IMR-90 (cell line): ENCODE measurements at regions not wholly inside any gene's neighbourhood (a gene's known extent, or its start where the extent isn't known, plus 50 kb on each side); places are given as distances from the start of the nearest gene placed in this dataset.

ENCODE experiments used
- BHLHE40 ChIP-seq: fragments of 150-350 bp; IDR thresholded peaks from 2 replicates; pipeline ENCODE4 v1.6.1; 2016; ENCODE audit warnings: mild to moderate bottlenecking, low read depth, low read length
- CEBPB ChIP-seq: IDR thresholded peaks from 2 replicates; pipeline ENCODE4 v1.6.1; 2012; ENCODE audit warnings: low read depth, low read length, improper control_type of control experiment
- CHD1 ChIP-seq: IDR thresholded peaks from 2 replicates; pipeline ENCODE4 v1.6.1; 2012; ENCODE audit warnings: low read depth, low read length, improper control_type of control experiment
- FOS ChIP-seq: fragments of 150-350 bp; IDR thresholded peaks from 2 replicates; pipeline ENCODE4 v1.6.1; 2016; ENCODE audit warnings: low read depth, low read length
- MAZ ChIP-seq: IDR thresholded peaks from 2 replicates; pipeline ENCODE4 v1.6.1; 2012; ENCODE audit warnings: low read depth, mild to moderate bottlenecking, low read length, improper control_type of control experiment, moderate library complexity, borderline replicate concordance
- MXI1 ChIP-seq: IDR thresholded peaks from 2 replicates; pipeline ENCODE4 v1.6.1; 2012; ENCODE audit warnings: low read depth, mild to moderate bottlenecking, low read length, moderate library complexity, borderline replicate concordance
- NFE2L2 ChIP-seq: fragments of 150-350 bp; IDR thresholded peaks from 2 replicates; pipeline ENCODE4 v1.6.1; 2016; ENCODE audit warnings: low read depth, mild to moderate bottlenecking, low read length
- POLR2A ChIP-seq: IDR thresholded peaks from 2 replicates; pipeline ENCODE4 v1.6.1; 2012; ENCODE audit warnings: mild to moderate bottlenecking, low read depth, low read length
- RAD21 ChIP-seq: IDR thresholded peaks from 2 replicates; pipeline ENCODE4 v1.6.1; 2012; ENCODE audit warnings: low read length, improper control_type of control experiment
- RCOR1 ChIP-seq: IDR thresholded peaks from 2 replicates; pipeline ENCODE4 v1.6.1; 2012; ENCODE audit warnings: mild to moderate bottlenecking, low read length, improper control_type of control experiment; ENCODE audit not compliant: insufficient replicate concordance
- RFX5 ChIP-seq: IDR thresholded peaks from 2 replicates; pipeline ENCODE4 v1.8.0; 2012; ENCODE audit warnings: low read depth, mild to moderate bottlenecking, low read length, moderate library complexity
- TF ChIP-seq, protein P1 (sequence below): conservative IDR thresholded peaks from 2 replicates; pipeline ENCODE4 v1.5.1; 2012; ENCODE audit warnings: mild to moderate bottlenecking, low read depth, low read length, improper control_type of control experiment
- TF ChIP-seq, protein P2 (sequence below): fragments of 150-350 bp; IDR thresholded peaks from 2 replicates; pipeline ENCODE4 v1.6.1; 2016; ENCODE audit warnings: low read depth, mild to moderate bottlenecking, low read length, moderate library complexity, borderline replicate concordance
- TF ChIP-seq, protein P3 (sequence below): fragments of 150-350 bp; IDR thresholded peaks from 2 replicates; pipeline ENCODE4 v1.6.1; 2017; ENCODE audit warnings: mild to moderate bottlenecking, antibody characterized with exemption, low read length, low read depth

DNA sequence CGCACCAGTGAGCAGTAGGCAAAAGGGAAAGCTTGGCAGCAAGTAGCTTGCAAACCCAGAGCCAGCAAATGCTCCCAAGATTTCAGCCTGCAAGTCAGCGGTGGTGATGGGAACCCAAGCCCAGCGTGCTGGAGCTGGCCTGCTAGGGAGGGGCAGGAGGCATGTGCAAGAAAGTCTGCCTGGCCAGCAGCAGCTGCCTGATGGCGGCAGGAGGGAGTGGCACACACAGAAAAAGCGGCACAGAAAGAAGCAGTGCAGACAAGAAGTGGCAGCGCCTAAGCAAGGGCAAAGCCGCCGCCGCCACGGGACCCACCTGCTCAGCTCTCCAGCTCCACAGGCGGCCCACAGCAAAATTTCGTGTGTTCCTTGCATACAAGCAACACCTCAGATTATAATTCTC is 1206.5 kb upstream of the PABPC4L start:
- TF ChIP-seq, protein P1, sequence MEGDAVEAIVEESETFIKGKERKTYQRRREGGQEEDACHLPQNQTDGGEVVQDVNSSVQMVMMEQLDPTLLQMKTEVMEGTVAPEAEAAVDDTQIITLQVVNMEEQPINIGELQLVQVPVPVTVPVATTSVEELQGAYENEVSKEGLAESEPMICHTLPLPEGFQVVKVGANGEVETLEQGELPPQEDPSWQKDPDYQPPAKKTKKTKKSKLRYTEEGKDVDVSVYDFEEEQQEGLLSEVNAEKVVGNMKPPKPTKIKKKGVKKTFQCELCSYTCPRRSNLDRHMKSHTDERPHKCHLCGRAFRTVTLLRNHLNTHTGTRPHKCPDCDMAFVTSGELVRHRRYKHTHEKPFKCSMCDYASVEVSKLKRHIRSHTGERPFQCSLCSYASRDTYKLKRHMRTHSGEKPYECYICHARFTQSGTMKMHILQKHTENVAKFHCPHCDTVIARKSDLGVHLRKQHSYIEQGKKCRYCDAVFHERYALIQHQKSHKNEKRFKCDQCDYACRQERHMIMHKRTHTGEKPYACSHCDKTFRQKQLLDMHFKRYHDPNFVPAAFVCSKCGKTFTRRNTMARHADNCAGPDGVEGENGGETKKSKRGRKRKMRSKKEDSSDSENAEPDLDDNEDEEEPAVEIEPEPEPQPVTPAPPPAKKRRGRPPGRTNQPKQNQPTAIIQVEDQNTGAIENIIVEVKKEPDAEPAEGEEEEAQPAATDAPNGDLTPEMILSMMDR, result no peak
- TF ChIP-seq RCOR1, result no peak
- TF ChIP-seq POLR2A, result no peak
- TF ChIP-seq MXI1, result no peak
- TF ChIP-seq RAD21, result no peak
- TF ChIP-seq CEBPB, result no peak
- TF ChIP-seq, protein P2, sequence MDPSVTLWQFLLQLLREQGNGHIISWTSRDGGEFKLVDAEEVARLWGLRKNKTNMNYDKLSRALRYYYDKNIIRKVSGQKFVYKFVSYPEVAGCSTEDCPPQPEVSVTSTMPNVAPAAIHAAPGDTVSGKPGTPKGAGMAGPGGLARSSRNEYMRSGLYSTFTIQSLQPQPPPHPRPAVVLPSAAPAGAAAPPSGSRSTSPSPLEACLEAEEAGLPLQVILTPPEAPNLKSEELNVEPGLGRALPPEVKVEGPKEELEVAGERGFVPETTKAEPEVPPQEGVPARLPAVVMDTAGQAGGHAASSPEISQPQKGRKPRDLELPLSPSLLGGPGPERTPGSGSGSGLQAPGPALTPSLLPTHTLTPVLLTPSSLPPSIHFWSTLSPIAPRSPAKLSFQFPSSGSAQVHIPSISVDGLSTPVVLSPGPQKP, result no peak
- no peak for TF ChIP-seq BHLHE40
- no peak for TF ChIP-seq NFE2L2
- TF ChIP-seq CHD1, result no peak
- no peak for TF ChIP-seq FOS
- TF ChIP-seq, protein P3, sequence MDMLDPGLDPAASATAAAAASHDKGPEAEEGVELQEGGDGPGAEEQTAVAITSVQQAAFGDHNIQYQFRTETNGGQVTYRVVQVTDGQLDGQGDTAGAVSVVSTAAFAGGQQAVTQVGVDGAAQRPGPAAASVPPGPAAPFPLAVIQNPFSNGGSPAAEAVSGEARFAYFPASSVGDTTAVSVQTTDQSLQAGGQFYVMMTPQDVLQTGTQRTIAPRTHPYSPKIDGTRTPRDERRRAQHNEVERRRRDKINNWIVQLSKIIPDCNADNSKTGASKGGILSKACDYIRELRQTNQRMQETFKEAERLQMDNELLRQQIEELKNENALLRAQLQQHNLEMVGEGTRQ, result no peak
- TF ChIP-seq MAZ, result no peak
- TF ChIP-seq RFX5, result no peak
